ENCODE measurements at regions not wholly inside any gene's neighbourhood (a gene's known extent, or its start where the extent isn't known, plus 50 kb on each side); places are given as distances from the start of the nearest gene placed in this dataset.

- no peak for ATAC-seq
- SMC1A ChIA-PET (ENCODE audit: uncharacterized antibody, unreplicated experiment) = no interaction called here
- in situ Hi-C loops (cut with MboI) = no loop called here
Measured at GRCh38 chr20:1718604-1719384, 61.2 kb upstream of the SIRPG start.

More at GRCh38 chr20:1718604-1719384, 61.2 kb upstream of the SIRPG start:
- DNase-seq (ENCODE audit: low read depth, low spot score) (no peak), FAIRE-seq (no peak)
- no peak overlapping the region for H2AFZ ChIP-seq (ENCODE audit: control insufficient read depth, low read depth, low read length)
- H3K4me1 ChIP-seq (ENCODE audit: control insufficient read depth, insufficient read depth, low read length) = peaks cover 23% of the 10 kb centered on the region
- 29% methylated on average over 8 of the region's 8 CpGs for WGBS (ENCODE audit: insufficient coverage, insufficient replicate concordance, low lambda C conversion rate, missing lambda C conversion rate)
- H3K4me2 ChIP-seq (ENCODE audit: control insufficient read depth, insufficient read depth) = no peak overlapping the region
- H4K20me1 ChIP-seq (ENCODE audit: control insufficient read depth, insufficient read depth) = no peaks in the 10 kb centered on the region
- no peak for TF ChIP-seq ZNF207 (IDR thresholded peaks at IDR 0.05; ENCODE audit: borderline replicate concordance)
- TF ChIP-seq, protein P1, sequence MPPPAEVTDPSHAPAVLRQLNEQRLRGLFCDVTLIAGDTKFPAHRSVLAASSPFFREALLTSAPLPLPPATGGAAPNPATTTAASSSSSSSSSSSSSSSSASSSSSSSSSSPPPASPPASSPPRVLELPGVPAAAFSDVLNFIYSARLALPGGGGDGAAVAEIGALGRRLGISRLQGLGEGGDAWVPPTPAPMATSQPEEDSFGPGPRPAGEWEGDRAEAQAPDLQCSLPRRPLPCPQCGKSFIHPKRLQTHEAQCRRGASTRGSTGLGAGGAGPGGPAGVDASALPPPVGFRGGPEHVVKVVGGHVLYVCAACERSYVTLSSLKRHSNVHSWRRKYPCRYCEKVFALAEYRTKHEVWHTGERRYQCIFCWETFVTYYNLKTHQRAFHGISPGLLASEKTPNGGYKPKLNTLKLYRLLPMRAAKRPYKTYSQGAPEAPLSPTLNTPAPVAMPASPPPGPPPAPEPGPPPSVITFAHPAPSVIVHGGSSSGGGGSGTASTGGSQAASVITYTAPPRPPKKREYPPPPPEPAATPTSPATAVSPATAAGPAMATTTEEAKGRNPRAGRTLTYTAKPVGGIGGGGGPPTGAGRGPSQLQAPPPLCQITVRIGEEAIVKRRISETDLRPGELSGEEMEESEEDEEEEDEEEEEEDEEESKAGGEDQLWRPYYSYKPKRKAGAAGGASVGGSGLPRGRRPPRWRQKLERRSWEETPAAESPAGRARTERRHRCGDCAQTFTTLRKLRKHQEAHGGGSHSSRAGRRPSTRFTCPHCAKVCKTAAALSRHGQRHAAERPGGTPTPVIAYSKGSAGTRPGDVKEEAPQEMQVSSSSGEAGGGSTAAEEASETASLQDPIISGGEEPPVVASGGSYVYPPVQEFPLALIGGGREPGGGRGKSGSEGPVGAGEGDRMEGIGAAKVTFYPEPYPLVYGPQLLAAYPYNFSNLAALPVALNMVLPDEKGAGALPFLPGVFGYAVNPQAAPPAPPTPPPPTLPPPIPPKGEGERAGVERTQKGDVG (CRISPR knock-in tag; IDR thresholded peaks at IDR 0.05) = no peak
- no peak for TF ChIP-seq MXI1 (IDR thresholded peaks at IDR 0.05; ENCODE audit: low read depth, low read length)
- no peak for TF ChIP-seq BHLHE40 (IDR thresholded peaks at IDR 0.05; ENCODE audit: borderline replicate concordance in 1 of 2, low read depth in 2 of 2, low read length in 1 of 2)
- TF ChIP-seq ELK1 (IDR thresholded peaks at IDR 0.05; ENCODE audit: low read depth, low read length) = no peak
- TF ChIP-seq NR2F1 (conservative IDR thresholded peaks at IDR 0.05) = no peak
- TF ChIP-seq SMARCA5 (IDR thresholded peaks at IDR 0.05) = no peak
- TF ChIP-seq RUNX3 (IDR thresholded peaks at IDR 0.05; ENCODE audit: low read length) = no peak
- no peak overlapping the region for H3K9ac ChIP-seq (ENCODE audit: control insufficient read depth, insufficient read depth, low read length)
- H3K27ac ChIP-seq (ENCODE audit: control insufficient read depth, insufficient read depth) = no peak overlapping the region
- RAD21 ChIA-PET (ENCODE audit: unreplicated experiment) = no interaction called here
- H3K9me3 ChIP-seq (replicated peaks; ENCODE audit: control insufficient read depth, insufficient read depth, low read length) = no peaks in the 10 kb centered on the region; the same call in 1 of the 3 replicates
- no peaks in the 10 kb centered on the region for H3K36me3 ChIP-seq (ENCODE audit: control insufficient read depth in 2 of 2, insufficient read depth in 2 of 2, low read length in 1 of 2)
- no TSS peak for BruUV-seq (replicated peaks)
- H3K79me2 ChIP-seq (ENCODE audit: control insufficient read depth, insufficient read depth, low read length) = no peaks in the 10 kb centered on the region
- CTCF ChIA-PET = interaction anchor here (0.6 kb wide), 1 partner anchor 27 kb away, joined by 4 read pairs; no protein-coding TSS in a partner anchor
- H3K4me3 ChIP-seq = no peak overlapping the region
- POLR2A ChIA-PET = no interaction called here
- intact Hi-C loops (cut with micrococcal nuclease; ENCODE audit: unreplicated experiment) = no loop called here
- H3K27me3 ChIP-seq (replicated peaks in 1 of 2; ENCODE audit: control insufficient read depth in 2 of 2, insufficient read depth in 2 of 2, low read length in 1 of 2) = no peaks in the 10 kb centered on the region

All from GM12878 (cell line).